IgD-negative memory B cell (primary cell): ENCODE measurements at regions not wholly inside any gene's neighbourhood (a gene's known extent, or its start where the extent isn't known, plus 50 kb on each side); places are given as distances from the start of the nearest gene placed in this dataset.
A peak's percentile ranks its signal among the peaks of the same experiment; 100 is the strongest.

ENCODE experiments used
- H3K27ac Mint-ChIP-seq, 3 donors: one replicate each; pipeline ENCODE4 v1.8.0; 2020 to 2022; ENCODE audit warnings: mild to moderate bottlenecking in 3 of 3, mixed read lengths in 3 of 3, moderate library complexity in 1 of 3
- H3K27me3 Mint-ChIP-seq: one replicate; pipeline ENCODE4 v1.8.0; 2021; ENCODE audit warnings: mixed read lengths
- H3K36me3 Mint-ChIP-seq: one replicate; pipeline ENCODE4 v1.8.0; 2020; ENCODE audit warnings: mild to moderate bottlenecking, mixed read lengths
- H3K4me1 Mint-ChIP-seq, 3 donors: one replicate each; pipeline ENCODE4 v1.8.0; 2020 to 2022; ENCODE audit warnings: mixed read lengths in 3 of 3, mild to moderate bottlenecking in 1 of 3
- H3K4me3 Mint-ChIP-seq, 4 donors: one replicate each; pipeline ENCODE4 v1.8.0; 2020 to 2022; ENCODE audit warnings: mild to moderate bottlenecking in 4 of 4, mixed read lengths in 4 of 4, moderate library complexity in 3 of 4
- H3K9me3 Mint-ChIP-seq, 3 donors: one replicate each; pipeline ENCODE4 v1.8.0; 2020 to 2021; ENCODE audit warnings: mixed read lengths in 3 of 3, mild to moderate bottlenecking in 1 of 3

- no peaks in the 10 kb centered on the region for H3K36me3 Mint-ChIP-seq
Observed at GRCh38 chr3:147540921-147541320, 131.8 kb downstream of the ZIC1 start.

DNA sequence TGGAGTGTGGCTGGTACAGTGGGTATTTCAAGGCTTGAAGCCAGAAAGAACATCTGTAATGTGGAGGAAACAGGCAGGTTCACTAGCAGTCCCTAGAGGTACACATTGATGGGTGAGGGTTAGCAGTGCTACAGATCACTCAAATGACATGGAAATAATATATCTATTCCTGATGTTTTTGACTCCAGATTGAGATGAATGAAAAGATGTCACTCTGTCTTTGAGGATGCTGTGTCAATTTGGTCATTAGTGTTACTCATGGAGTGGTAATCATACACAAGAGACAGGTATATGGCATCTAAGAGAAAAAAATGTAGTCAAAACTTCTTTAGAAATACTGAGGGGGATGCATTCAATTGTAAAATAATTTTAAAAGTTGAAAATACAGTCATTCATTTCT, 135.1 kb downstream of the ZIC1 start:
- H3K4me3 Mint-ChIP-seq: no peak overlapping the region
- H3K27ac Mint-ChIP-seq: no peak overlapping the region
- H3K27me3 Mint-ChIP-seq: no peaks in the 10 kb centered on the region
- H3K4me1 Mint-ChIP-seq: no peaks in the 10 kb centered on the region
- peaks cover 9 to 16% (median 14%) of the 10 kb centered on the region in 3 donors for H3K9me3 Mint-ChIP-seq
- H3K36me3 Mint-ChIP-seq: no peaks in the 10 kb centered on the region

More at GRCh38 chr3:147540921-147541320, 131.8 kb downstream of the ZIC1 start:
- Mint-ChIP-seq H3K4me3 (no peak overlapping the region), H3K27me3 (no peaks in the 10 kb centered on the region), H3K4me1 (peaks cover 0 to 6% (median 6%) of the 10 kb centered on the region in 3 donors), H3K9me3 (peaks cover 13 to 16% (median 14%) of the 10 kb centered on the region in 3 donors), H3K27ac (no peak overlapping the region)

DNA sequence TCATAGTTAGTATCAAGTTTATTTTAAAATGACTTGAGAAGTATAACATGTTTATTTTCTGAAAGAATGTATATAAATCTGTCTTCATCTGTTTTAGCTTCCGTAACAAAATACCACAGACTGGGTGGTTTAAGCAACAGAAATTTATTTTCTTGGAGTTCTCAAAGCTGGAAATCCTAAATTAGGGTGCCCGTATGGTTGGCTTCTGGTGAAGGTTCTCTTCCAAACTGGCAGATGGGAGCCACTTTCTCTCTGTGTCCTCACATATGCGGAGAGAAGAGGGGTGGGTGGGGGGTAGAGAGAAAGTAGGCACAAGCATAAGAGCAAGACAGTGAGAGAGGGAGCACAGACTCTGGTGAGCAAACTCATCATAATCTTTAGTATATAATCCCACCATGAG, 142.3 kb downstream of the ZIC1 start:
- no peak overlapping the region for H3K27ac Mint-ChIP-seq
- no peaks in the 10 kb centered on the region for H3K4me1 Mint-ChIP-seq
- peaks cover 3 to 8% (median 7%) of the 10 kb centered on the region in 3 donors for H3K9me3 Mint-ChIP-seq
- H3K27me3 Mint-ChIP-seq: no peaks in the 10 kb centered on the region
- no peaks in the 10 kb centered on the region for H3K36me3 Mint-ChIP-seq
- no peak overlapping the region for H3K4me3 Mint-ChIP-seq

DNA sequence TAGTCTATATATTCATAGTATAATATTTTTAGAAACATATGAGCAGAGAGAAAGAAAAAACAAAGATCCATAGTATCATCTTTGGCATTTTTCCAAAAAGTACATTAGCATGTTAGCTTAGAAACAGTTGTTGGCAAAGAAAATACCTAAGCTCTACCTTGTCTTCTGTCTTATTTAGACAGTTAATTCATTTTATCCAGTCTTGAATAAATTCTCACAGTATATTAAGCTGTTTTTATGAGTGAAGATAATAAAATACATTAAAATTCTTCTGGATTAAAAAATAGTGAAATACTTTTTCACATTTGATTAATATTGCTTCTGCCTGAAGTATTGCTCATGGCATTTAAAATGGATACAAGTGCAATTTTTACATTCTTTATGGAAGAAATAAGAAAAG, 145.2 kb downstream of the ZIC1 start:
- no peaks in the 10 kb centered on the region for H3K27me3 Mint-ChIP-seq
- no peak overlapping the region for H3K27ac Mint-ChIP-seq
- H3K9me3 Mint-ChIP-seq: peaks cover 3 to 7% (median 3%) of the 10 kb centered on the region in 3 donors
- H3K36me3 Mint-ChIP-seq: no peaks in the 10 kb centered on the region
- H3K4me1 Mint-ChIP-seq: no peaks in the 10 kb centered on the region
- no peak overlapping the region for H3K4me3 Mint-ChIP-seq

DNA sequence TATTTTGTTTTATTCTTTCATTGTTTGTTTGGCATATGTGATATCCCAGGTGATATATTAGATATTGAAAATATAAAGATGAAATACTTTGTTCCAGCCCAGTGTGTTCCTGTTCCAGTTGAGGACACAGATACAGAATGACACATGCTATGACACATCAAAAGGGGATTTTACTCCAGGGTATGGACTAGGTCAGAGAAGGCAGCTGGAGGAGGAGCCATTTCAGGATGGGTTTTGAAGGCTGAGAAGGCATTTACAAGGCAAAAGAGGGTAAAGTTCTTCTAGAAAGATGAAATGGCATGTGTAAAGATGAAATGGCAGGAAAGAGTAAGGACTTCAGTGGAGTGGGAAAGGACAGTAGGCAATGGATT, 163.8 kb downstream of the ZIC1 start:
- Mint-ChIP-seq H3K4me3 (peak overlapping the region in 1 of 4 donors; percentile 17), H3K27me3 (no peaks in the 10 kb centered on the region), H3K36me3 (no peaks in the 10 kb centered on the region), H3K9me3 (peaks cover 1 to 12% (median 4%) of the 10 kb centered on the region in 3 donors), H3K4me1 (peaks cover 0 to 3% (median 0%) of the 10 kb centered on the region in 3 donors), H3K27ac (peak overlapping the region in 1 of 3 donors; percentile 28)

DNA sequence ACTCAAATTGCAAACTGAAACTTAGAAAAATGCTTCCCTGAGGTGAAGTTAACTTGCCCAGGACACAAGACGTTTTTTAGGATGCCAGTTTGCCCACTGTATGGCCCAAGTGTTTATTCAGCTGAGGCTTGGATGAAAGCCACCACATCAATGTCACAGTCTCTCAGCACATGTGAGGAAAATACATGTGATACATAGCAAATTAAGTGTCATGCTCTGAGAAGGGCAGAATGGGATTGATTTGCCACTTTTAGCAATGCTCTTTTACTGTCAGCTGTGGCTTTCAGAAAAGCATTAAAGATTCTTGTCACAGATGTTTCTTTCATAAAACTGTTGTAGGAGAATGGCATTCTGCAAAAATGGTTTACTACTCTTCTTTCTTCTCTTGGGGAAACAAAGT, 165.5 kb downstream of the ZIC1 start:
- Mint-ChIP-seq H3K4me1 (peaks cover 0 to 3% (median 0%) of the 10 kb centered on the region in 3 donors), H3K27ac (no peak overlapping the region), H3K4me3 (no peak overlapping the region), H3K36me3 (no peaks in the 10 kb centered on the region), H3K27me3 (no peaks in the 10 kb centered on the region), H3K9me3 (peaks cover 1 to 13% (median 4%) of the 10 kb centered on the region in 3 donors)

DNA sequence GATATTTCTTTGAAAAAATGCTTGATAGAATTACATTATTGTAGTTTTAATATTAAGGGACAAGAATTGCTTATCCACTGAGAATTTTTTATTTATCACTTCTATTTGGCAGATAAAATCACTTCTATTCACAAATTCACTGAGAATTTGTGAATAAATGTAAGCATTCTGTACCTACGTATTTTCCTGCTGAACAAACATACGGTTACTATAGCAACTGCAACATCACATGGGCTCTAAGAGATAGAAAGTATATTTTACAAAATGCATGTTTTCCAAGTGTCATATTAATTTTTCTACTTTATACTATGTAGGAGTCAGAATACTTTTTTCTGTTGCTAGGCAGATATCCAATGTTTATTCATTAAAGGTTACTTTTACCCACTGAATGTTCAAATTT, 166.2 kb downstream of the ZIC1 start:
- H3K4me1 Mint-ChIP-seq: peaks cover 0 to 3% (median 0%) of the 10 kb centered on the region in 3 donors
- H3K4me3 Mint-ChIP-seq: no peak overlapping the region
- no peak overlapping the region for H3K27ac Mint-ChIP-seq
- no peaks in the 10 kb centered on the region for H3K27me3 Mint-ChIP-seq
- peaks cover 1 to 13% (median 2%) of the 10 kb centered on the region in 3 donors for H3K9me3 Mint-ChIP-seq
- H3K36me3 Mint-ChIP-seq: no peaks in the 10 kb centered on the region

DNA sequence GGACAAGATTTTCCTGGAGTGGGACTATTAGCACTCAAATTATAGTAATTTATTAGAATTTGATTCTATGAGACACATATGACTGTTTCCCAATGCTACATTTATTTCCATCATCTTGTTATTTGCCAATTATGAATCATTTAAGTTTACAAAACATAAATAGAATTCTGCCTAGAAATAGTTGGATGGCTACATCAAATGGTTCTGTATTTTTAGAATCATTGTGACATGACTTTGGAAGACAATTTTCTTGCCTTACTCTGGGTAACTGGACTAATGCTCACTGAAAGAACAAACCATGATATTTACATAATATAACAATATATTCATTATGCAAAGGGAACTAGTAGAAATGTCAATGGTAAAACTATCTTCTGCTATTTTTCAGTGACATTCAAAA, 173.5 kb downstream of the ZIC1 start:
- no peaks in the 10 kb centered on the region for H3K27me3 Mint-ChIP-seq
- no peak overlapping the region for H3K27ac Mint-ChIP-seq
- H3K36me3 Mint-ChIP-seq: no peaks in the 10 kb centered on the region
- H3K9me3 Mint-ChIP-seq: peaks cover 0 to 5% (median 2%) of the 10 kb centered on the region in 3 donors
- H3K4me1 Mint-ChIP-seq: no peaks in the 10 kb centered on the region
- no peak overlapping the region for H3K4me3 Mint-ChIP-seq

- H3K4me3 Mint-ChIP-seq: no peak overlapping the region
- no peaks in the 10 kb centered on the region for H3K4me1 Mint-ChIP-seq
- H3K9me3 Mint-ChIP-seq: peaks cover 0 to 15% (median 2%) of the 10 kb centered on the region in 3 donors
- no peaks in the 10 kb centered on the region for H3K27me3 Mint-ChIP-seq
- no peak overlapping the region for H3K27ac Mint-ChIP-seq
- no peaks in the 10 kb centered on the region for H3K36me3 Mint-ChIP-seq
Observed at GRCh38 chr3:147589016-147589415, 179.9 kb downstream of the ZIC1 start.

DNA sequence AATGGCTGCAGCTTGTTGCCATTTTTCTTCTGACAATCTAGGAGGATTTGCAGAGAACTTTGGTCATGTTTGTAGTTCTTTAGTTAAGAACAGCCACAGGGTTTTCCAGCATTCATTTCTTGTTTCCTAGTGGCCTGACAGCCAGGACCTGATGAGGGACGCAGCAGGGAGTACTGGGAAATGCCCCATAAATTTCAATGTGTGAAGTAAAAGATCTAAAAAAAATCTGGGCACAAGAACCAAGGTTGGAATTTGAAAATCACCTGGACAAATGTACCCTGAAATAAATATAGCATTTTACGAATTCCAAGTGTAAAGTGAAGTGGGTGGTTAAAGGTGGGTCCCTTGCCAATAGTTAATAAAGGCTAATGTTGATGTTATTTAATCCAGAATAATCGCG, 195.0 kb downstream of the ZIC1 start:
- H3K27ac Mint-ChIP-seq: no peak overlapping the region
- H3K4me1 Mint-ChIP-seq: no peaks in the 10 kb centered on the region
- H3K36me3 Mint-ChIP-seq: no peaks in the 10 kb centered on the region
- no peak overlapping the region for H3K4me3 Mint-ChIP-seq
- no peaks in the 10 kb centered on the region for H3K27me3 Mint-ChIP-seq
- peaks cover 1 to 9% (median 4%) of the 10 kb centered on the region in 3 donors for H3K9me3 Mint-ChIP-seq

DNA sequence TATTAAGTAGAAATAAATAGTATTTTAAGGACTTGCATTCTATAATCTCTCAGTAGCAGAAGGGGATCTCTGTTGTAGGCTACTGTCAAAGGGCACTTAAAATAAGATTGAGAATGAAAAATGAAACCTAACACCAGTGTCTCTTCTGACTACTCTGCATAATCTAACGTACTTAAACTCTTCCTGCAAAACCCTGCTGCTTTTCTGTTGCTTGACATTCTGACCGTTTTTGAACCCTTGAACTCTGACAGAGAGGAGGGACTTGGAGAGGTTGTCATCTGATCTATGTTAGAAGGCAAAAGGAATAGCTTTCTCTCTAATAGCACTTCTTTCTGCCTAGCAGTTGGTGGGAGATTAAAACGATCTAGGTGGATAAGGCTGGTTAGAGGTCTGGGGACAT, 204.6 kb downstream of the ZIC1 start:
- no peaks in the 10 kb centered on the region for H3K27me3 Mint-ChIP-seq

GRCh38 chr3:147614210-147614609, 205.0 kb downstream of the ZIC1 start:
- no peak overlapping the region for H3K4me3 Mint-ChIP-seq
- H3K27ac Mint-ChIP-seq: no peak overlapping the region
- H3K4me1 Mint-ChIP-seq: no peaks in the 10 kb centered on the region
- no peaks in the 10 kb centered on the region for H3K36me3 Mint-ChIP-seq
- no peaks in the 10 kb centered on the region for H3K27me3 Mint-ChIP-seq
- H3K9me3 Mint-ChIP-seq: peaks cover 0 to 1% (median 0%) of the 10 kb centered on the region in 3 donors

More for the DNA sequence above, 204.6 kb downstream of the ZIC1 start:
- Mint-ChIP-seq H3K4me1 (no peaks in the 10 kb centered on the region), H3K4me3 (no peak overlapping the region), H3K27ac (no peak overlapping the region), H3K9me3 (peaks cover 0 to 1% (median 0%) of the 10 kb centered on the region in 3 donors), H3K36me3 (no peaks in the 10 kb centered on the region)

- Mint-ChIP-seq H3K9me3 (peaks cover 0 to 1% (median 0%) of the 10 kb centered on the region in 3 donors), H3K27ac (no peak overlapping the region), H3K27me3 (no peaks in the 10 kb centered on the region), H3K4me3 (no peak overlapping the region), H3K36me3 (no peaks in the 10 kb centered on the region), H3K4me1 (no peaks in the 10 kb centered on the region)
Observed at GRCh38 chr3:147615035-147615434, 205.9 kb downstream of the ZIC1 start.

- Mint-ChIP-seq H3K27ac (no peak overlapping the region), H3K36me3 (no peaks in the 10 kb centered on the region), H3K27me3 (no peaks in the 10 kb centered on the region), H3K4me3 (no peak overlapping the region), H3K4me1 (no peaks in the 10 kb centered on the region), H3K9me3 (no peaks in the 10 kb centered on the region)
Observed at GRCh38 chr3:147616998-147617619, 207.9 kb downstream of the ZIC1 start.

GRCh38 chr3:147618691-147619090, 209.5 kb downstream of the ZIC1 start:
- Mint-ChIP-seq H3K27me3 (no peaks in the 10 kb centered on the region), H3K9me3 (peaks cover 2 to 6% (median 3%) of the 10 kb centered on the region in 3 donors), H3K36me3 (peaks cover 1% of the 10 kb centered on the region), H3K27ac (no peak overlapping the region), H3K4me1 (no peaks in the 10 kb centered on the region), H3K4me3 (no peak overlapping the region)

GRCh38 chr3:147619921-147620560, 210.9 kb downstream of the ZIC1 start:
- H3K36me3 Mint-ChIP-seq: peaks cover 1% of the 10 kb centered on the region
- H3K4me3 Mint-ChIP-seq: no peak overlapping the region
- H3K4me1 Mint-ChIP-seq: no peaks in the 10 kb centered on the region
- H3K27ac Mint-ChIP-seq: no peak overlapping the region
- H3K9me3 Mint-ChIP-seq: peaks cover 3 to 6% (median 4%) of the 10 kb centered on the region in 3 donors
- no peaks in the 10 kb centered on the region for H3K27me3 Mint-ChIP-seq
